Cardiac fibroblast (primary cell): ENCODE measurements at regions not wholly inside any gene's neighbourhood (a gene's known extent, or its start where the extent isn't known, plus 50 kb on each side); places are given as distances from the start of the nearest gene placed in this dataset.

Source experiments
- DNase-seq, 2 donors: peaks; one replicate each; pipeline versions ENCODE4 v3.0.0 to v3.0.0-alpha.2; 2010; ENCODE audit warnings: low read depth in 2 of 2
- H3K4me3 ChIP-seq, 2 donors: replicated peaks in 1 of 2; 1 replicate in 1 of 2; 2 replicates in 1 of 2; pipeline ENCODE4 v1.5.1; 2011; ENCODE audit warnings: low read depth in 2 of 2, low read length in 2 of 2, mild to moderate bottlenecking in 2 of 2, moderate library complexity in 1 of 2
- CTCF ChIP-seq: IDR thresholded peaks from one replicate; pipeline ENCODE4 v1.5.1; 2011; ENCODE audit warnings: low read depth, mild to moderate bottlenecking, low read length, inconsistent platforms

GRCh38 chr2:15811367-15811766, 129.0 kb upstream of the MYCN start:
- no peak overlapping the region for H3K4me3 ChIP-seq
- no peak for TF ChIP-seq CTCF
- no peak for DNase-seq

GRCh38 chr2:15812187-15812780, 128.1 kb upstream of the MYCN start:
- DNase-seq = no peak
- TF ChIP-seq CTCF = no peak
- H3K4me3 ChIP-seq = no peak overlapping the region

GRCh38 chr2:15813481-15814266, 126.7 kb upstream of the MYCN start:
- TF ChIP-seq CTCF = no peak
- no peak for DNase-seq

GRCh38 chr2:15814403-15814802, 125.9 kb upstream of the MYCN start:
- no peak for TF ChIP-seq CTCF

More at GRCh38 chr2:15813481-15814266, 126.7 kb upstream of the MYCN start:
- no peak overlapping the region for H3K4me3 ChIP-seq

GRCh38 chr2:15814946-15815345, 125.4 kb upstream of the MYCN start:
- no peak for TF ChIP-seq CTCF

More at GRCh38 chr2:15814403-15814802, 125.9 kb upstream of the MYCN start:
- DNase-seq = no peak
- H3K4me3 ChIP-seq = no peak overlapping the region

GRCh38 chr2:15816226-15816625, 124.1 kb upstream of the MYCN start:
- no peak overlapping the region for H3K4me3 ChIP-seq
- no peak for TF ChIP-seq CTCF
- no peak for DNase-seq

More at GRCh38 chr2:15814946-15815345, 125.4 kb upstream of the MYCN start:
- no peak overlapping the region for H3K4me3 ChIP-seq
- DNase-seq = no peak
